Brain pericyte (primary cell): ENCODE measurements at regions not wholly inside any gene's neighbourhood (a gene's known extent, or its start where the extent isn't known, plus 50 kb on each side); places are given as distances from the start of the nearest gene placed in this dataset.
"Not testable (repeated sequence)": the region's sequence is repeated elsewhere in the genome, so short reads cannot be mapped to it uniquely, and the experiment has no call there.

Source experiments
- DNase-seq: peaks from one replicate; pipeline ENCODE4 v3.0.0-alpha.2; 2012; ENCODE audit warnings: low read depth, low spot score

- DNase-seq: no peak
These were observed 105.4 kb upstream of the ANKRD28 start for GRCh38 chr3:15903164-15903563.

GRCh38 chr3:15903759-15904720 is 106.3 kb upstream of the ANKRD28 start:
- no peak for DNase-seq

GRCh38 chr3:15905041-15905440 is 107.3 kb upstream of the ANKRD28 start:
- DNase-seq: no peak

- not testable (repeated sequence) for DNase-seq
These were observed 109.6 kb upstream of the ANKRD28 start for GRCh38 chr3:15907403-15907802.

GRCh38 chr3:15918988-15919387 is 121.2 kb upstream of the ANKRD28 start:
- no peak for DNase-seq

GRCh38 chr3:15919971-15920370 is 122.2 kb upstream of the ANKRD28 start:
- no peak for DNase-seq

GRCh38 chr3:15923640-15924405 is 126.0 kb upstream of the ANKRD28 start:
- no peak for DNase-seq

- no peak for DNase-seq
These were observed 127.1 kb upstream of the ANKRD28 start for GRCh38 chr3:15924914-15925313.

- no peak for DNase-seq
These were observed 129.1 kb upstream of the ANKRD28 start for GRCh38 chr3:15926871-15927270.

GRCh38 chr3:15927969-15928368 is 130.2 kb upstream of the ANKRD28 start:
- DNase-seq: no peak

- no peak for DNase-seq
These were observed 132.3 kb upstream of the ANKRD28 start for GRCh38 chr3:15929944-15930571.

GRCh38 chr3:15932348-15933300 is 134.8 kb upstream of the ANKRD28 start:
- DNase-seq: no peak

- no peak for DNase-seq
These were observed 135.8 kb upstream of the ANKRD28 start for GRCh38 chr3:15933439-15934139.

GRCh38 chr3:15934389-15935195 is 136.8 kb upstream of the ANKRD28 start:
- no peak for DNase-seq

GRCh38 chr3:15936312-15936711 is 138.5 kb upstream of the ANKRD28 start:
- DNase-seq: no peak

GRCh38 chr3:15940641-15941040 is 142.9 kb upstream of the ANKRD28 start:
- DNase-seq: no peak

- DNase-seq: not testable (repeated sequence)
These were observed 143.7 kb upstream of the ANKRD28 start for GRCh38 chr3:15941457-15941856.

GRCh38 chr3:15941958-15942357 is 144.2 kb upstream of the ANKRD28 start:
- DNase-seq: no peak

- DNase-seq: no peak
These were observed 144.7 kb upstream of the ANKRD28 start for GRCh38 chr3:15942462-15942861.

GRCh38 chr3:15942936-15943335 is 145.2 kb upstream of the ANKRD28 start:
- DNase-seq: no peak
